Astrocyte of the spinal cord (primary cell): ENCODE measurements at regions not wholly inside any gene's neighbourhood (a gene's known extent, or its start where the extent isn't known, plus 50 kb on each side); places are given as distances from the start of the nearest gene placed in this dataset.

ENCODE experiments used
- DNase-seq: peaks from one replicate; pipeline ENCODE4 v3.0.0; 2011; ENCODE audit warnings: low read depth, low spot score
- H3K4me3 ChIP-seq: 2 replicates; pipeline ENCODE4 v1.5.1; 2011; ENCODE audit warnings: low read depth, mild to moderate bottlenecking, low read length, moderate library complexity
- in situ Hi-C: cut with HindIII; loops from 2 replicates; pipeline ENCODE4 v1.10.0; 2017; ENCODE audit warnings: low sequenced_read_pairs
- TF ChIP-seq, protein P1 (sequence below): IDR thresholded peaks from 2 replicates; pipeline ENCODE4 v1.5.1; 2012; ENCODE audit warnings: low read depth, mild to moderate bottlenecking, low read length, inconsistent platforms

- no peak overlapping the region for H3K4me3 ChIP-seq
- DNase-seq = peak; percentile 59
- TF ChIP-seq, protein P1, sequence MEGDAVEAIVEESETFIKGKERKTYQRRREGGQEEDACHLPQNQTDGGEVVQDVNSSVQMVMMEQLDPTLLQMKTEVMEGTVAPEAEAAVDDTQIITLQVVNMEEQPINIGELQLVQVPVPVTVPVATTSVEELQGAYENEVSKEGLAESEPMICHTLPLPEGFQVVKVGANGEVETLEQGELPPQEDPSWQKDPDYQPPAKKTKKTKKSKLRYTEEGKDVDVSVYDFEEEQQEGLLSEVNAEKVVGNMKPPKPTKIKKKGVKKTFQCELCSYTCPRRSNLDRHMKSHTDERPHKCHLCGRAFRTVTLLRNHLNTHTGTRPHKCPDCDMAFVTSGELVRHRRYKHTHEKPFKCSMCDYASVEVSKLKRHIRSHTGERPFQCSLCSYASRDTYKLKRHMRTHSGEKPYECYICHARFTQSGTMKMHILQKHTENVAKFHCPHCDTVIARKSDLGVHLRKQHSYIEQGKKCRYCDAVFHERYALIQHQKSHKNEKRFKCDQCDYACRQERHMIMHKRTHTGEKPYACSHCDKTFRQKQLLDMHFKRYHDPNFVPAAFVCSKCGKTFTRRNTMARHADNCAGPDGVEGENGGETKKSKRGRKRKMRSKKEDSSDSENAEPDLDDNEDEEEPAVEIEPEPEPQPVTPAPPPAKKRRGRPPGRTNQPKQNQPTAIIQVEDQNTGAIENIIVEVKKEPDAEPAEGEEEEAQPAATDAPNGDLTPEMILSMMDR = no peak
- in situ Hi-C loops = no loop called here
These were observed 58.9 kb upstream of the EPCAM start for GRCh38 chr2:47309952-47310800.

DNA sequence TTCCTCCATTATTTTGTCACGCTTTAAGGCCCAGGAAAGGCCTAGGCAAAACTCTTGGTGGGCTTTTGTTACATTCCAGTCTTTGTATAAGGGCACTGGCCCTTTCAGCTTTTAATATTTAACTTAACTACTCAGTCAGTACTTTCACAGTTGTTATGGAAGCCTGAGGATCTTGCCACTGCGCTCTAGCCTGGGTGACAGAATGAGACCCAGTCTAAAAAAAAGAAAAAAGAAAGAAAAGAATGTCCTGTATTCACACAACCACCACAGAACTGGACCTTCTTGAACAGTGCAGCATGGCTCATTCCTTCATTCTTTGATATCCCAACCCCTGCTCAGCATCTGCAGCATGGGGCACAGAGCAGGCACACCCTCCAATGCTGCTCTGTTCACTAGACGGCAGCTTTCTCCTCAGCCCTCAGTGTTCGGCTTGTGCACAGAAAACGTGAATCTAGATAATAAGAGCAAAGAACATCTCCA is 59.6 kb upstream of the EPCAM start:
- H3K4me3 ChIP-seq = no peak overlapping the region
- DNase-seq = no peak
- in situ Hi-C loops = no loop called here
- TF ChIP-seq, protein P1 = no peak

DNA sequence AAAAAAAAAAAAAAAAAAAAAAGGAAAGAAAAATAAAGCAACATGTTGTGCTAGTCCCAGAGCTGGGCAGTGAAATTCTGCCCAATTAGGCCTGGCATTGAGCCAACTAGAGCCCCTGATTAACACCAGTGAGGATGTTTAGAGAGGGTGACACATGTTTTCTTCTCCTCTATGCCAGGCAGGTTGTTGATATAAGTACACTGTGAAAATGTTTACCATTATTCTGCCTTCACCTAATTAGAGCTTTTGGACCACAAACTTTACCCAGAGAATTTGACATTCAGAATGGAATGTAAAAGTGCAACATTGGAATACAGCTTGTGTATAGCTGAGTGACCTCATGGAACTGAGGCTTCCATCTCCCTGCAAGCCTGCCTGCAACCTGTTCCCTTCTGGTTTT is 62.0 kb upstream of the EPCAM start:
- in situ Hi-C loops = no loop called here
- H3K4me3 ChIP-seq = no peak overlapping the region
- TF ChIP-seq, protein P1 = no peak
- peak; percentile 12 for DNase-seq

GRCh38 chr2:47304654-47305053 is 64.5 kb upstream of the EPCAM start:
- in situ Hi-C loops = no loop called here
- TF ChIP-seq, protein P1 = no peak
- H3K4me3 ChIP-seq = no peak overlapping the region
- no peak for DNase-seq

DNA sequence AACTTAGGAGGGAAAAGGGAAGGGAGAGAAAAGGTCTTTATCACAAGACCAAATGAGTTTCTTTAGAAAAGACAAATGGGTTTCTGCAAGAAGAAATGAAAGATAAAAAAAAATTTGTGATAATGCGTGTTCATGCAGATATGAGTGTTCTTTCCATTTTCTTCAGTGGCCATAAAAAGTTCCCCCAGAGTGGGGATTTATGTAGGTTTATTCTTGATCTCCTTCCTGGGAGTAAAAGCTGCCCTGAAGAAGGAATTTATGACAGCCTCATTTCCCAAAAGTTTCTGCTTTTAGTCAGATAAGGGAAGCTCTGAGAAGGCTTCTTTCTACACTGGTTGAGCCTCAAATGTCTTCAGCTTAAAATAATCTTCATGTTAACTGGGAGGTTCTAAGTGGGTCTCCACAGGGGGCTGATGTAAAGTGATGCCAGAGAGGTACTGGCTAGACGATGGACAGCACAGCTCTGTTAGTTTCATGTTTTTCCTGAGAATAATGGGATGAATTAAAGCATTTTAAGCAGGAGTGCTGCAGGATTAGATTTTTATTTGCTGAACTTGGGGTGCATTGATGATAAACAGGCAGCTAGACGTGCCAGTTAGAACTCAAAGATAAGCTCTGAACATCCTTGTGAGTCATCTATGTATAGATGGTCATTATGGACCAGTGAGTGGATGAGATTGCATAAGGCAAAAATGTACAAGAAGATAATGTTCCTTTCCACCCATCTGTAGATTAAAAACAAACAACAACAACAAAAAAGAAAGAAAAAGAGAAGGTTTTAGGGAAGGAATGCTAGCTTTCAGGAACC is 65.6 kb upstream of the EPCAM start:
- in situ Hi-C loops = no loop called here
- DNase-seq = no peak
- H3K4me3 ChIP-seq = no peak overlapping the region
- TF ChIP-seq, protein P1 = no peak

DNA sequence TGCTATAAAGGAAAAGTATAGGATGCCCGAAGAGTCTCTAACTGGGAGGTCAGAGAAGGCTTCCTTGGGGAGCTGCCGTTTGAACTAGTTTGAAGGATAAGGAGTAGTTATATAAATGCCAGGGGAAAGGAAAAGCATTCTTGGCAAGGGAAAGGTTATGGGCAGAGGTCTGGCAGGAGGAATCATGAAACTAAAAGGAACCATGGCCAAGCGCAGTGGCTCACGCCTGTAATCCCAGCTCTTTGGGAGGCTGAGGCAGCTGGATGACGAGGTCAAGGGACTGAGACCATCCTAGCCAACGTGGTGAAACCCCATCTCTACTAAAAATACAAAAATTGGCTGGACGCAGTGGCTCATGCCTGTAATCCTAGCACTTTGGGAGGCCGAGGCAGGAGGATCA is 66.8 kb upstream of the EPCAM start:
- in situ Hi-C loops = no loop called here
- TF ChIP-seq, protein P1 = no peak
- no peak for DNase-seq
- no peak overlapping the region for H3K4me3 ChIP-seq
